GM19351 (cell line): ENCODE measurements at regions not wholly inside any gene's neighbourhood (a gene's known extent, or its start where the extent isn't known, plus 50 kb on each side); places are given as distances from the start of the nearest gene placed in this dataset.

Experiments used
- ATAC-seq: cut with Tn5 transposase; IDR thresholded peaks from one replicate; pipeline ENCODE4 v1.9.1; 2021; ENCODE audit warnings: mild to moderate bottlenecking, moderate library complexity; ENCODE audit not compliant: unreplicated experiment

DNA sequence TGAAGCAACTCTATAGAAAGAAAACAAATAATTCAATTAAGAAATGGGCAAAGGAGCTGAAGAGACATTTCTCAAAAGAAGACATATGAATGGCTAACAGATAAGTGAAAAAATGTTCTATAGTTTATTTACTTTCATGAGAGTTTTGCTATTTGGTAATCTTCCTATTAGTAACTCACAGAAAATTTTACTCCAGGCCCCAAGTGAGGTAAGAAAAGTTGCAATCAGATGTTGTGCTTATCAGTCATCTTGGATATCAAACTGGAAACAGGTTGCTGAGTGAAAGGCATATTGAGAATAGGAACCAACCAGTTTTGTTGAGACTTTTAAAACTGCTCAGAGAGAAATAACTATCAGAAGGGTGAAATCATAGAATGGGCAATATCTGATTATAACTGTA is 1179.0 kb upstream of the ACVR2A start:
- no peak for ATAC-seq

DNA sequence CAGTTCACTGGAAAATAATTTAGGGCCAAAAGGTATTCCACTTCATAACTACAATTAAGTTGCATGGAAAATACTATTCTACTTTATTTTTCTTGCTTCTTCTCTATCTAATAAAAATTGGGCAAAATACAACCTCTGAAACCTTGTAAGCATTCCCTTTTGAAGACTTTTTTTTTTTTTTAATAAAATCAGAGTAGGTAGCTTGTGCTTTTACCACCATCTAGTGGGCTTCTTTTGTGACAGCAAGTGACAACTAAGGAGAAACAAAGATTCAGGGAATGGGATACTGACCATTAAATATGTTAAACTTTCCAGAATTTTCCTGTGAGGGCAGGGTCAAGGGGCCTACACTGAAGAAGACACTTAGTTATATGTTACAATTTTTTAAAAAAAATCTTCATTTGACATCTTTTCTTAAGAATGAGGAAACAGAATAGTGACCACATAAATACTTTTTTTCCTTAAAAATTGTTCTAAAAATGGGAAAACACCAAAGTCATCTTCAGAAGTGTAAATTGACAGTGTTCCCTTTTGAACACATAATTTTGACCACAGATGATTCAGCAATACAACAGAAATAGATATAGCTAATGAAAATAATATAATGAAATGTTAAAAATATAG is 1183.2 kb upstream of the ACVR2A start:
- no peak for ATAC-seq

DNA sequence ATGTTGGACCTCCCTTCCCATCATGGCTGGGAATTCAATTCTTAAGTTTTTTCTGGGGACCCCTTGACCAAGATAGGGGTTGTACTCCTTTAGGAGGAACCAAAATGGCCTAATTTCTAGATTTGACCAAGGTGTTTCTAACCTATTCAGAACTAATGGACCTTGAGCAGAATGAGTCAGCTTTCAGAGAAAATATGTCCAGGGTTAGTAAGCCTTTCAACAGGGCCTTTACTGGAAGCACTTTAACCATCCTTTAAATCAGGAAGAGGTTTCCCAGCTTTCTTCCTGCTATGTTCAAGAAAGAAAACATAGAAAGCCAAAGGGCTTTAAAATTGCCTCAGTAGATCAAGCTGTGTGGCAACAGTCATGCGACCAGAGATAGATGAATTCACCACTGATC is 1184.9 kb upstream of the ACVR2A start:
- no peak for ATAC-seq

DNA sequence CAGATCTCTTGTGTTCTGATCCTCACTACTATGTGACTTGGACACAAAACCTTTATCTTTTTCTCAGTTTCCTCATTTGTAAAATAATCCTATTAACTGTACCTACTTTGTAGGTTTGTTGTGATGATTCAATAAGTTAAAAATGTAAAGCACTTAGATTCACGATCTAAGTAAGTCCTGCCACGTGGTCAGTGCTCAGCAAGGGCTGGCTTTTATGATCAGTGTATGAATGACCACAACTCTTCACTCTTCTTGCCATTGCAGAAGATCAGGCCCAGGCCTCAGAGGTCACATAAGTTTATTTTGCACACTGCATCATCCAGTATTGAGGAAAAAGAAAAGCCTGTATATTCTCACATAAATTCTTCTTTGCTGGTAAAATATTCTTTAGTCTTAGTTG is 1192.5 kb upstream of the ACVR2A start:
- no peak for ATAC-seq

DNA sequence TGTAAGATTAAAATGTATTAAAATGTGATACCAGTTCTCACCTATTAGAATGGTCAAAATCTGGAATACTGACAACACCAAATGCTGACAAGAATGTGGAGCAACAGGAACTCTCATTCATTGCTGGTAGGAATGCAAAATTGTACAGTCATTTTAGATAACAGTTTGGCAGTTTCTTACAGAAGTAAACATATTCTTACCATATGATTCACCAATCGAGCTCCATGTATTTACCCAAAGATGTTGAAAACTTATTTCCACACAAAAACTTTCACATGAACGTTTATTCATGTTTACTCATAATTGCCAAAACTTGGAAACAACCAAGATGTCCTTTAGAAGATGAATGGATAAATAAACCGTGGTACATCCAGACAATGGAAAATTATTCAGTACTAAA is 1193.5 kb upstream of the ACVR2A start:
- no peak for ATAC-seq

DNA sequence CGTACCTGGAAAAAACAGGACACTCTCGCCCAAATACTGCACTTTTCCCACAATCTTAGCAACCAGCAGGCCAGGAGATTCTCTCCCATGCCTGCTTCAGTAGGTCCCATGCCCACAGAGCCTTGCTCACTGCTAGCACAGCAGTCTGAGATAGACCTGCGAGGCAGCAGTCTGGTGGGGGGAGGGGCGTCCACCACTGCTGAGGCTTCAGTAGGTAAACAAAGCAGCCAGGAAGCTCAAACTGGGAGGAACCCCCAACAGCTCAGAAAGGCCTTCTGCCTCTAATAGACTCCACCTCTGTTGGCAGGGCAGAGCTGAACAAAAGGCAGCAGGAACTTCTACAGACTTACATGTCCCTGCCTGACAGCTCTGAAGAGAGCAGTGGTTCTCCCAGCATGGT is 1202.8 kb upstream of the ACVR2A start:
- no peak for ATAC-seq

DNA sequence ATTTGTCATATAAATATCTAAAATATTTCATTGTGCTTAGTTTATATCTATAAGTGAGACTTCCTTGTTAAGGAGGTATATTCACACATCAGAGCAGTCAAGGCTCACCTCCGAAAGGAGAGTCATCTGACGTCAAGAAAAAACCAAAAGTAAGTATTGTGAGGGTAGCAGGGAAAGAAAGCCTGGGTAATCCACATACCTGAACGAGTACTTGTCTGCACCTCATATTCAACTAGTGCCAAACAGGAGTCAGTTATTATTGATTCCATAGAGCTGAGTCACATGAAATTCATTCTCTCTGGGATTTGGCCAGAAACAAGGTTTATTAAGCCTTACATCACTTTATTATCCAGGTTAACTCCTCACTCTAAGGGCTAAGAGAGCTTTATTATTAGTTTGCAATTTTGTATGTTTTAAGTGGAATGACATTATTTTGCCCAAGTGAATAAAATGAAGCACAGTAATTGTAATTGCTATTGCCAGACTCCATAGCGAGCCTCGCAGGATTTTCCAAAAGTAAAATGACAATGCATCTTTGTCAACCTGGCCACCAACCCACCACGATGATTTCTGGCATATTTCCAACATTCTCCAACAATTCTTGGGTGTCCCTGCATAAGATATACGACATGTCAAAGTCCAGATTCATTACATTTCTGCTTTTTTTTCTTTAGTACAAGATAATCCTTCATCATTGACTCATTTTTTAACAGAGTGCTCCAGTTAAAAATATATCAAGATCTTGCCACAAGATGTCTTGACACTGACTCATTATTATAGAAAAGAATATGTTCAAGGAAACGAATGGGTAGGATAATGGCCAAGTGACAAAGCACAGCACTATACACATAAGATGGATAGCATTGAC is 1210.4 kb upstream of the ACVR2A start:
- ATAC-seq: no peak

DNA sequence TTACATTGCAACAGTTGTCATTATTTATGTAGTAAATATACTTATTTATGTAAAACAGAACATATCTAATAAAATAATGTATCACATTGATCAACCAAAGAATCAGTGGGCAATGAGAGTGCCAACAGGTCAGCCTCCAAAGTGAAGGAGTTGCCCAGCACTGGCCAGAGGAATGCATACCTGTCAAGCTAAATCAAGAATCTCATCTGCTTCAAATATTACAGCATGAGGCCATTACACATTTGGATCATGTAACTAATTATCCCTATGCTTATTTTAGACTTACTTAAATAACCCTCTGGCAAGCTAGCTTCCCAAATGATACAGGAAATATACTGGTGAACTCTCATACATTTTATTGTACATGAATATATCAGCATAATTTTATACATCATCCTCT is 1211.7 kb upstream of the ACVR2A start:
- no peak for ATAC-seq

DNA sequence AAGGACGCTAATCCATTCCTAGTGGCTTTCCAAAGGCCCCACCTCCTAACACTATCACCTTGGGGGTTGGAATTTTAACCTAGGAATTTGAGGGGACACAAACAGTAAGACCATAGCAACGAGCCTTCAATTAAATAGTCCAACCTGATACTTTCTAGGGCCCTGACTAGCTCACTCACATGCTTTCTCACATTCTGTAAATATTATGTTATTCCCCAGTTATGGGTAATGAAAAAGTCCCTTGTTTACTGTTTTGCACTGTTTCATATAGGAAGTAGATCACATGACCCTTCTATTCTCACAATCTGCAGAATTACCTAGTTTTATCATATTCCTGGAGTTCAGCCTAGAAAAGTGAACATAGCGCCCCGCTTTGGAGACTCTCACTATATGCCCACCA is 1212.1 kb upstream of the ACVR2A start:
- ATAC-seq: no peak

DNA sequence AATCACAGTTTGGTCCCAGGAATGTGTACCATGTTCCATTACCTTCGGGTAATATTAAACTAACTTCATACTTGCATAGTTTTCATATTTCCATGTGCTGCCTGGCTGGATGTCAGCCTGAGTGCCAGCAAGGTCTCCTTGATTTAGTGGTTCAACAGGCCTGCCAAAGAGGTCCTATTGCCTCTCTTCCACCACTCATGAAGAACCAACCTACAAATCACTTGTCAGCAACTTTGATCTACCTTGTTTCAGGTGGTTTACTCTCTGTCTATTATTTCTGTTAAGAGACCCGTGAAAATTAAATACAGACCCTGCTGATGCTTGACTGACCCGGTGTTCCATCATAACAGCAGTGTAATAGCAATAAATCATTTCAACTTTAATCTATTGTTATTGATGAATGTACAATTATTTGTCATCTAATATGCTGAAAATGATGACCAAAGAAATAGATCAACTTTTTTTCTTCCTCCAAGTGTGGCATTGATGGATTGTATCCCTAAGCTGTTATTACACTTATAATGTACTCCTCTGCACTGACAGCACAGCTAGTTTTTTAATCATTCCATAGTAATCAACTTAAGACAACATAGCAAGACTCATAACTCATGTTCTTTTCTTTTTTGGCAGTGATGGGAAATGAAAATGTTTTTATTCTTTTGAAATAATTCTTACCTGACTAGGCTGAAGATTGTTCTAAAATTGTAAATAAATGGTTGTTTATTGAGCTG is 1220.2 kb upstream of the ACVR2A start:
- ATAC-seq: no peak

DNA sequence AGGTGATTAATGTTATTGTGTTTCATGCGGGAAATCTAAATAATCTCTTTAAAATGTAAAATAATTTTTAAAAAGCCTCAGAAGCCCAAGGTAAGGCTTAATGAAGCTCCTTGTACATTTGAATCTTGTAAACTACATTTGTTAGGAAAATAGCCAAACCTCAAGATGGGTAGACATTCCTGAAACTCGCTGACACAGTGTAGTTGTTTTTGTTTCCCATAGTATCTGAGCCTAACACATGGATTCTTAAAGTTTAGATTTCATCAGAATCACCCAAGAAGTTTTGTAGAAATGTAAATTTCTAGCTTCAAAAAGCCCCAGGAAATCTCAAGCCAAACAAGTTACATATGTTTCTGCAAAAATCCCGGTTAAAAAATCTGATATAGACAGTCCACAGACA is 1221.1 kb upstream of the ACVR2A start:
- no peak for ATAC-seq

DNA sequence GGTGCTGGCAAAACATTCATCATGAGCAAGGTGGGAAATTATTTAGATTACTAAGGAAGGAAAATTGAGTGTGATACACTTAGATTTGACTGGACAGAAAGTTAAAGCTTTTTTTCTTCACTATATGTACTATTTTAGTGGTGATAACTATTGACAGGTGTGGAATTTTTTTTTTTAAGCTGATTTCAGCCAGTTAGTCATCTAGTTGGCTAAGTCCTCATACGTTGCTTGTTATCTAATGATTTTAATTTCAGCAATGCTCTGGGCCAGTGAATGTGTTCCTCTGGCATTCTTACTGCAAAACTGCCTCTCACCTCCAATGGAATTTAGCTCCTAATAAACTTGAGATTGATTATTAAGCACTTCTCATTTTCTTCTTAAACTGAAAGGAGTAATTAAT is 1223.2 kb upstream of the ACVR2A start:
- ATAC-seq: no peak

DNA sequence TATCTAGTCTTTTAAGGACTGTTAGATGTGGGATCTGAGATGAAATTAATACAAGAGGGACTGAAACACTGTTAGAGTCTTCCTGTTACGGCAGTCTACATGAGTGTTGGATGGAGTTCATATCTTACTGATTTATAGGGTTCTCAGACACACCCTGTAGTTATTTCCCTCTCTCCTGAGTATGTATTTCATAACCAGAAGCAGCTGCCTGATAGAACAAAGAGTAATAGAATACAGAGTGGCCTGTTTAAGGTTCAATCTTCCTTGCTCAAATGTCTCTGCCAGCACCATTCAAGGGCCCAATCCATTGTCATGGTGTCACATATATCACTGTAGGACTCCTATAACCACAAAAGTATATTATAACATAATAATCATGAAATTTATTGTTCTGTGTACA is 1229.1 kb upstream of the ACVR2A start:
- ATAC-seq: no peak

DNA sequence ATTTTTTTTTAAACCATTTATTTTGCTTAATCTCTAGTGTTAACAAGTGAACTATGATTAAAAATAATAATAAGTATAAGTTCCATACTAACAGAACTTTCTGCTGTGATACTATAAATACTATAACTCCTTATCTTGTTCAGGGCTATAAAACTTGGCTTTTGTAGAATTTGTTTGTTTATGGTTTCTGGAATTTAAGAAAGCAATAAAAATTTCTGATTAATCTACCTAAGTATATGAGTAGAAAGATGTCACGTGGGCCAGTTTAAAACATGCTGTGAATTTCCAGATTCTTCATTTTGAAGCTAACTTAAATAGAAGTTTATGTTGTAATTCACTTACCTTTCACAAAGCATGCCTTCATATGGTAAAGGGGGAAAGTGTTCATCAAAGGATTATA is 1236.3 kb upstream of the ACVR2A start:
- ATAC-seq: no peak

DNA sequence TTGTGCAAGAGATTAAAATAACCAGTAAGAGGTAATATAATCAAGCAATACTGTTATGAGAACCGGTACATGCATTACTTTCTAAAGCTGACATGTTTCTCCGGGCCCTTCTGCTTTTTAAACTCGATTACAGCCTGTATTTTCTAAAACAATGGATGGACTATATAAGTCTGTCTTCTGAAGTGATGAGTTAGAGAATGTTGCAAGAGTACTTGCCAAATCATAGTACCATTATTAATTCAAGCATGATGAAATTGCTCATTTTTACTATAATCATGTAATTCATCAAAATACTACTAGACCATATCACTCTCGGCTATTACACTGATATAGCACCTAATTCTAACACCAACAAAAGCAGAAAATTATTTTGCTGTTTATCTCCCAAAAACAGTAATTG is 1240.3 kb upstream of the ACVR2A start:
- no peak for ATAC-seq

DNA sequence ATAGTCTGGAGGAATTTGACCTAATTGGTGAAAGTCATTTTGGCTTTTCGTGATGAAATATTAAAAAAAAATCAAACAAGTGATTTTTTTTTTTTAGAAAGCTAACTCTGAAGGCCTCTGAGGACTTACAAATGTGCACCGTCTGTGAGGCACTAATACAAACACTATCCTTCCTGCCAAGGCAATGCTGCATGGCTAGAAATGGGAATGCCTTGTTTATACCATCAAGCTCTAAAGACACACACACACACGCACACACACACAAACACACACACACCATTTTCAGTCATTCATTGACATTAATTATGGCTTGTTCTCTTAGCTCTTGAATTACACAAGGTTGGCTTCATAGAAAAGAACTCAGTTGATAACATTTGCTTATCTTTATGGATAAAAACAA is 1242.0 kb upstream of the ACVR2A start:
- no peak for ATAC-seq

DNA sequence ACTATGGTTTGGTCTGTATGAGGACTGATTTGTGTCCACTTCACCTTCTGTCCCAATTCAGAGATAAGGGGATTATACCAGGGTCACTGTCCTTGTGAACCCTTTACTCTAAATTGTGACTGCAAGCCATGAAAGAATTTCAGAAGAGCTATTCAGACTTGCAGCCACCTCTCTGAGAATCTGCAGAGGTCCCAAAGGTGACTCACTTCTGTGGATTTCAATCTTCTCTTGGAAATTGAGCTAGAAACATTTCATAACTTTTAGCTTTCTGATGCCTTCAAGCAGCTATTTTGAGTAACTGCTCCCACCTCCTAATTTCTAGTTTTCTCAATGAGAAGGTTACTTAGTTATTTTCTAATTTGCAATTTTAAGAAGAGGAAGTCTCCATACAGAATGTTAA is 1242.4 kb upstream of the ACVR2A start:
- ATAC-seq: no peak

DNA sequence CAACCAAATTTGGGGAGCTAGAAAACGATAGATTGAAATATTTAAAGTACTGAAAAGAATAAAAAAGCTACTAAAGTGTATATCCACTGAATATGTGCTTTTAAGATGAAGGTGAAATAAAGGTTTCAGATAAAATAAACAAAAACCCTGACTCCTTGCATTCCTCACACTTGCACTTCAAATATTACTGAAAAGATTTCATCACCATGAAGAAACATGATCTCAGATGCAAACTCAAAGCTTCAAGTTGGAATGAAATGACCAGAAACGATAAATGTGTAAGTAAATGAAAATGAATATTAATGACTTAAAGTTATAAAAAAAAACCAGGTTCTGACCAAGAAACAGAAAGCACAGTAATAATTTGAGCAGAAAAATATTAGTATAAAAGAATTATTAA is 1246.0 kb upstream of the ACVR2A start:
- no peak for ATAC-seq

DNA sequence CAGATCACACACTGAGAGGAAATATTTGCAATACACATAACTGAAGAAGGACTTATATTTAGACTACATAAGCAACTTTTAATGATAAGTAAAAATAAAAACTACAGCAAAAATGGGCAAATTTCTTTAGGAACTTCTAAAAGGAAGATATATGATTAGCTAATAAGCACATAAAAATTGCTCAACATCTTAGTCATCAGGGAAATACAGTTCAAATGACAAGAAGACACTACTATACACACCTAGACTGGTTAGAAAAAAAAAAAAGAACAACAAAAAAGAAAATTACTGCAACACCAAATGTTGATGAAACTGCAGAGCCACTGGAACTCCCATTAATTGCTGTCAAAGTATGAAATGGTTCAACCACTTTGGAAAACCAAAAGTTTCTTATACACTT is 1247.5 kb upstream of the ACVR2A start:
- no peak for ATAC-seq

DNA sequence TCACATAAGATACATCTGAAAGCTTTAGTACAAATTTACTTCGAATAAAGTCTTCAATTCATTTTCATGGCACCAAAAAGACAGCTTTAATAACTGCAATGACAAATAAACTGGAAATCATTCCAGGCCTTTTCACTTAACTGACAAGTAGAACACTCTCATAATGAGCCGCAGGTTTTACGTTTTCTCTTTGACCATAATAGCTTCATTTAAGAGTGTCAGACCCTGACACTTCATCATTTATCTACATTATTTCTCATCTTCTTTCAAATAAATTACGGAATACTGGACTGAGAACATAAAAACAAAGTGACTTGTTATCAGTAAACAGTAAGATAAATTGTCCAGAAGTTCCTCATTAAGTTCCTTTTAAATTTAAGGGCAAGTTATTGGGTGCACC is 1252.9 kb upstream of the ACVR2A start:
- no peak for ATAC-seq

DNA sequence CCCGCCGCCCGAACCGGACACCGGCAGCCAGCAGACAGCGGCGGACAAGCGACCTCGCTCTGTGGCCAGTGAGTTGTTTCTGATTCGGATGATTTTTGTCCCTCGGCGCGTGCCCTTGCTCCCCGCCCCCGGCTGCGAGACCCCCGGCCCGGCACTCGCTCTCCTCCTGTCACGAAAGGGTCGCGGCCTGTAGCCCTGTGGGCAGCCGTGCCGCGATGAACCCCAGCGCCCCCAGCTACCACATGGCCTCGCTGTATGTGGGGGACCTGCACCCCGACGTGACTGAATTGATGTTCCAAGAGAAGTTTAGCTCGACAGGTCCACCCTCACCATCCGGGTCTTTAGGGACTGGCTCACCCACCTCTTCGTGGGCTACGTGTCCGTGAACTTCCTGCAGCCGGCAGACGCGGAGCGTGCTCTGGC is 1257.5 kb upstream of the ACVR2A start:
- ATAC-seq: no peak

DNA sequence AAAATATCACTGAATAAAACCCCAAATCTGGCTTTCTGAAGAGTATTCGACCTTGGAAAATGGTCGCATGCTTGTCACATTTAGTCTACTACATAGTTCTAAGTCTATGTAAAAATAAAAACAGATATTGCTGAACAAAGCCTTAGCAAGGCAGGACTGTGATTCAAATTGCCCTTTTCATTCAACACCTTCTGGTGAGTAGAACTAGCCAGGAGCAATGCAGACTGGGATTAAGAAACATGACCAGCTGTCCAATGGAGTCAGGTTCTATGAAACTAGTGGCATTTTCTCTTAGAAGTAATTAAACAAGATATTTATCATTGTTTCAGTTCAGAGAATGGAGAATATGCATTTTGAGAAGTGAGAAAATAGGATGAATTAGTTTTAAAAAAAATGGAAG is 1260.5 kb upstream of the ACVR2A start:
- ATAC-seq: no peak
